ENCODE measurements at regions not wholly inside any gene's neighbourhood (a gene's known extent, or its start where the extent isn't known, plus 50 kb on each side); places are given as distances from the start of the nearest gene placed in this dataset.
A peak's percentile ranks its signal among the peaks of the same experiment; 100 is the strongest.
"Not testable (repeated sequence)": the region's sequence is repeated elsewhere in the genome, so short reads cannot be mapped to it uniquely, and the experiment has no call there.

DNA sequence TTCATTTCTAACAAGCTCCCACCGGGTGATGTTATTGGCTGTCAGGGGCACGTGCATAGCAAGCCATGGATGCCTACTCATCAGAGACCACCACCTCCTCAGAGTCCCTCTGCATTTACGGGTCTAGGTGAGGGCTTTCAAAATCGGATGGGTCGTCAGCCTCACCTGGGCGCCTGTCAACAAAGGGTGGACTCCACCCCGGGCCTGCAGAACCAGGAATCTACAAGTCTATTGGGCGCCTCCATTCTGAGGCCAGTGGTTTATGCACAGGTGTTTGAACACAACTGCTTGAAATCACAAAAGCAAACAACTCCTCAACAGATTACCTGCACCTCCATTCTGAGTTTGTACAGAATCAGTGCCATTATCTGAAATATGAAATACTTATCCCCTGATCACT, 318.9 kb downstream of the PTTG2 start:
- DNase-seq (ENCODE audit: low read depth in 2 of 2), result no peak

DNA sequence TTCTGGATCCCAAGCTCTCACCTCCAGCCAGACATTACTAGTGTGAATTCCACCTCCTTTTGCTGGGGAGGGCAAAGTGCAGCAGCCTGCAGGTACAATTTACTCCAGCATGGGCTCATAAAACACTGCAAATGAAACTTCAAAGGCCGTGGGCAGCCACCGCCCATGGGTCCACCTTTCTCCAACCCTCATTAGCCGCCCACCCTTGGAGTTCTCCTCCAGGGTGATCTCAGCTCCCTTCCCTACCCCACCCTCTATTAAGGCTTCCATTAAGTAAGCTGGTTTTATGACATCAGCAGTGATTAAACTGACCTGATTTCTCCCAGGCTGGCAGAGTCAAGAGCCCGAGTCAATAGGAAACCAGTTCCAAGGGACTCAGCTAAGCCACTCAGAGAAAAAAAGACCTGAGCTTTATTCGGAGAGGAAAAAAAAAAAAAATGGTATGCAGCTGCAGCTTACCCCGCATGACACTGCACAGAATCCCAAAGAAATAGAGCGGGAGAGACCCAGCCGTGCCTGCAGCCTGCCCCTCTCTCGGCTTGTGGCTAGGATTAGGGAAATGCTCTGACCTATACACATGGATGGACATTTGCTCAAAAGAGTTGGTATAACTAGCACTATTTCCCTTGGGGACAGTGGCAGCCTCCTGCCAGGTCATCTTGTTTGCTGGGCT, 319.6 kb downstream of the PTTG2 start:
- no peak for DNase-seq (ENCODE audit: low read depth in 2 of 2)

DNA sequence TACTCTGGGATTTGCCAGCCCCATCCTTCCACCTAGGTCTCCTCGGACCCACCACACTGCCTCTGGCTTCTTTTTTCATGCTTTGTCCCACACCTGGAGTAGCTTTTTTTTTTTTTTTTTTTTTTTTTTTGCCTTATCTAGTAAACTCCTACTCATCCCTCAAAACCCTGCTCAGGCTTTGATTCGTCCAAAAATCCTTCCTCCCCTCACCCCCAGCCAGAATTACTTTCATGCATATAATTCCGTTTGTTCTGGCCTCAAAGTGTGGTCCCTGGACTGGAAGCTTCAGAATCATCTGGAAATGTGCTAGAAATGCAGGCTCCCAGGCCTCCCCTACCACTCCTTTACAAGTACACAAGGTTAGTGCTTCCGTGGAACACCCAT, 320.1 kb downstream of the PTTG2 start:
- DNase-seq (ENCODE audit: low read depth in 2 of 2), result no peak

DNA sequence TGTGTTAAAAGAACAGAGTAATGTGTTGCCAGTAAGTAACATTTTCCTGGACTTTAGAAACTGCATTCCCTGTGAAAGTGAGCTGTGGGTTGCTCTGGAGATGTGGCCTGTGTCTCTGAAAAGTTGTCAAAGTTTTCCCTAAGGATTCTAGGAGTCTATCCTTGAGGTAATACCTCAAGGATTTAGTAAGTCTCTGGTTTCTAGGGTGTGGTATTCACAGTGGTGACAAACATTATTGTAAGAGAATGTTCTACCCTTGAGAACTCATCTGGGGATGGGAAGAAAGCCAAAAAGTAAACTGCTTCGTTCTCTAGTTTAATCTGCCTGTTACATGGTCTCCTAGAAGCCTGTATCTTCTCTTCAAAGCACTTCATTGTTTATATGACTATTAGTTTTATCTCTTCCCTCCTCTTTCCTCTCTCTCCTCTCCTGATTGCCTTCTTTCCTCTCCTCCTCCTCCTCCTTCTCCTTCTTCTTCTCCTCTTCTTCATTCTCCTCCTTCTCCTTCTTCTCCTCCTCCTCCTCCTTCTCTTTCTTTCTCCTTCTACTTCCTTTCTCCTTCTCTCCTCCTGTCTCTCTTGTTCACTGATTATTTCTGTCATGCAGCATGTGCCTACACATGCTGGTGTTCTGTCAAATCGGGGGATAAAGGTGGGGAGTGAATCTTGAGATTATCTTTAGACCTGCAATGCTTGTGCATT, 321.3 kb downstream of the PTTG2 start:
- DNase-seq (ENCODE audit: low read depth in 2 of 2), result no peak

DNA sequence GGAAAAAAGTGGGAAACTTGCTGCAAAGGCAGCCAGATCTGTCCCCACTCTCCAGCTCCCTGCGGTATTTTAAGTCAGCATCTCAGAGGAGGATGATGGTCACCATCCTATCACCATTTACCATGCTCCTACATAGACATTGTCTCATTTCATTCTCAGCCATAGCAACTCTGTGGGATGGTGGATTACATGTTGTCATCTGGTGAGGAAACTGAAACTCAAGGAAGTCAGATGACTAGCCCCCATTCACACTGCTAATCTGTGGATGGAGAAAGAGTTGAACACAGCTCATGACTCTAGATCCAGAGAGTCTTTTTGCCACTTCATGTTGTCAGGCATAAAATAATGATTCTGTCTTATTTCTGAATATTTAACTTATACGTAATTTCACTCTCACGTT, 323.5 kb downstream of the PTTG2 start:
- no peak for DNase-seq (ENCODE audit: low read depth in 2 of 2)

DNA sequence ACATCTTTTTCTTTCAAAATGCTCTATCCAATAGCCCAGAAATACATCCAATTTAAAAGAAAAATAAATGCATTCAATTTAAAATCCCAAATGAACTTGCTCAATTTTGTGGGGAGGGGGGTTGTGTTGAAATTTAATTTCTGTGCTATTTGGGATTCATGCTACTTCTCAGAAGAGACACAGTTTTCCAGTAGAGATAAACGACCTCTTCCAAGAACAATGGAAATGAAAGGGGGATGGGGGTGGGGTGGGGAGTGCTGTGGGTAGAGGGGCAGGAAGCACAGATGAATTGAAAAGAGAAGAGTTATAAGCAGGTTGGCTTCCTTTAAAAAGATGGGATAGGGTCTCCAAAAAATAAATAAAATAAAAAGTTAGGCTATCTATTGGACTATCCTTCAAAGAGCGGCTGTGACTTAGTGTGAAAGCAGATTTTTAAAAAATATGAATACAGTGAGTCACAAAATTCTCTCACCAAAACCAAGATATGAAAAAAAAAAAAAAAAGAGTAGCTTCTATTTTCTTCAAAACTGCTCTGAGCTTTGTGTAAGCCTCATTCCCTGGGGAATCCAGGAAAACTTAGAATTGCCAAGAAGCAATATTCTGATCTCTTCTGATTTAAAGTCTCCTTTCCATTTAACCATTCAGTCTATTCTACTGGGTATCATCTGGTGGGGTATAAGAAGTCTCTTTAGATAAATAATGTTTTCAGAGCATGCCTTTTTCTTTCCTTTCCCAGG, 324.3 kb downstream of the PTTG2 start:
- no peak for DNase-seq (ENCODE audit: low read depth in 2 of 2)

DNA sequence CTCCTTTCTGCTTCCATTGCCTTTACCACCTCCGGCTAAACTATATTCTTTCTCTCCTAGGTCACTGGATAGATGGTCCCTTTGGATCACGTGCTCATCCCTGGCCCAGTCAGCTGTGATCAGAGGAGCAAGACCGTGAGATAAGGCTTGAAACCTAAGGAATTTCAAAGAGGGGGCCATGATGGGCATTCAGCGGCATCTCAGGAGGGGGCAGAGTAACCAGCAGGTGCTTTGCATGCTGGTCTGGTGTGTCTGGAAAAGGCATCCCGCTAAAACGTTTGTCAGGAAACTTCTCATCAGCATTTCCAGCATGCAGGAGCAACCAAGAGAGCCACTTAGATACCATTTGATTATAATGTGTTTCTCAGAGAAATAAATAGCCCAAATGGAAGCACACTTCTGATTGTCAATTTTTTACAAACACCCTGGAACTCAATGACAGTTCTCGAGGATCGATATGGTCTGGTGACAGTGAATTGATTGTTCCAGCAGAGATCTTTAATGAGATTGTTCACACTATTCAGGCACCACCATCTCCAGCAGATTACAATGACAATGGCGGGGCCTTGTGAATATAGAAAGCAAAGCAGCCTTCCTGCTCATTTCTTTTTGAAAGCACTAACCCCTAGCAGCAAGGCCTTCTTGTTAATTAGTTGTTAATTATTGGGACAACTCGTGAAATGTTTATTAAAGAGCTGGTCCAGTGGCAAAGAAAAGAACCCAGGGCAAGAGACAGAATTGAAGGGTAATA, 327.1 kb downstream of the PTTG2 start:
- no peak for DNase-seq (ENCODE audit: low read depth in 2 of 2)

DNA sequence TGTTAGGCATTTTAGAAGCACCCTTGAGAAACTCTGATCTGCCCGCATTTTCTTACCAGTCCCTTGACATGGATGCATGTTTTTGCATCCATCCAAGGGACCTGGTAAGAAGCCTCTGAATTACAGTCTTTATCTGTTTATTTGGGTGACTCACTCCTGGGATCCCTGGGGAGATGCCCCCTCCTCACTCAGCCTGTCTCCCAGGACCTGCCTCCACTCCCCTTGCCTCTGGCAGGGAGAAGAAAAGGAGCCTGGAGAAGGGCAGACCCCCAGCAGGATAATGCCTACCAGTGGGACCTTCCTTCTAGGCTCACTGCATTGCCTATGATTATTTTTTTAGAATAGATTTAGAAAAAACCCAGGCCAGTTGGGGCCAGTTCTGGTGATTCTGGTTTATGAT, 329.4 kb downstream of the PTTG2 start:
- DNase-seq (ENCODE audit: low read depth in 2 of 2), result no peak

DNA sequence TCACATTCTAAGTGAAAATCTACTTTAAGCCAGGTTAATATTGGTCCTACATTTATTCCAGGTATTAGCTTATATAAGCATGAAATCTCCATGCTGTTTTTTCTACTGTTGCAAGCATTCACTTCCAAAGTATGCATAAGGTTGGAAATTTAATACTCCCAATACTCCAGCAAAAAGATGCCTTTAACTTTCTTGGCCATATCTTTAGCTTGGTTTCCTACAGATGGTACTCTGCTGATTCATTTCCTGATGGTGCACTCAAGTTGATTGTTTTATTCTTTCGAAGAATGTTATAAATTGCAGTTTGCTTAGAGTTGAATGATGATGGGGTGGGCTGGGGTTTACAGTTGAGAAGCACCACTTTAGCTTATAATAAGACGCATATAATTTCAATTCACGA, 330.2 kb downstream of the PTTG2 start:
- DNase-seq (ENCODE audit: low read depth in 2 of 2), result no peak

DNA sequence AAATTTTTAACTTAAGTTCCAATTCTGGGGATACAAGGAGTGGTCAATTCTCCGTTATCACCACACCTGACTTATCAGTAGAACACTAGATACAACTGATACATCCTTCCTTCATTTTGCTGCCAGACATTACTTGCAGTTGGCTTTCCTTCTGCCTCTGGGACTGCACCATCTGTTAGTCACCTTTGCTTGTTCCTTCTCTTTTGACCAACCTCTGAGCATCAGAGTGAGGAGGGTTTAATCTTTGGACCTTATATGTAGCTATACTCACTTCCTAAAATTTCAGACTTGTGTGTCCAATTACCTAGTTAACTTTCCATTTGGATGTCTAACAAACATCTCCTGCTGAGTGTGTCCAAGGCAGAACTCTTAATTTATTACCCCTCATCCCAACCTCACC, 330.7 kb downstream of the PTTG2 start:
- no peak for DNase-seq (ENCODE audit: low read depth in 2 of 2)

DNA sequence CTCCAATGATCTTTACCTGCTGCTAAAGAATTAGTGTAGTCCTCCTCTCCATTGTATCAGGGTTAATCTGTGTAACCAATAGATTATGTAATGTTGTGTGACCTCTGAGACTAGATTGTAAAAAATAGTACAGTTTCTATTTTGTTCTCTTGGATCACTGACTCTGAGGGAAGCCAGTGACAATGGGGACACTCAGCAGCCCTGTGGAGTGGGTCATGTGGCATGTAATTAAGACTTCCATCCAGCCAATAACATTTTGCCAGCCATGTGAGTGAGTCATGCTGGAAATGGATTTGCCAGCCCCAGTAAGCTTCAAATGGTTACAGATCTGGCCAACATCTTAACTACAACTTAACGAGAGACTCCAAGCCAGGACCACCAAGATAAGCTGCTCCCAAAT, 332.3 kb downstream of the PTTG2 start:
- no peak for DNase-seq (ENCODE audit: low read depth in 2 of 2)

DNA sequence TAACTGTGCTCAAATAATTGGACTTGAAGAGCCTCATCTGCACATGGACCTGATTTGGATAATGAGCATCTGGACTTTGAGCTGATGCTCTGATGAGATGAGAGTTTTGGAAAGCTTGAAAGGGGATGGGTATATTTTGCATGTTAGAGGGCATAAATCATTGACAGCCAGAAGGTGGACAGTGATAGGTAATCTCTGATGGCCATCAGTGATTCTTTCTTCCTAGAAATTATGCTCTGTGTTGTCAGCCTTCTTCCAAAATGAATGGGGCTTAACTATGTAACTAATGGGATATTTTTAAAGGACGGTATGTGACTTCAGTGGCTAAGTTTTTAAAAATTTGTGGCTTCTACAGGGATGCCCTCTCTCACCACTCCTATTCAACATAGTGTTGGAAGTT, 334.0 kb downstream of the PTTG2 start:
- DNase-seq (ENCODE audit: low read depth in 2 of 2), result no peak

DNA sequence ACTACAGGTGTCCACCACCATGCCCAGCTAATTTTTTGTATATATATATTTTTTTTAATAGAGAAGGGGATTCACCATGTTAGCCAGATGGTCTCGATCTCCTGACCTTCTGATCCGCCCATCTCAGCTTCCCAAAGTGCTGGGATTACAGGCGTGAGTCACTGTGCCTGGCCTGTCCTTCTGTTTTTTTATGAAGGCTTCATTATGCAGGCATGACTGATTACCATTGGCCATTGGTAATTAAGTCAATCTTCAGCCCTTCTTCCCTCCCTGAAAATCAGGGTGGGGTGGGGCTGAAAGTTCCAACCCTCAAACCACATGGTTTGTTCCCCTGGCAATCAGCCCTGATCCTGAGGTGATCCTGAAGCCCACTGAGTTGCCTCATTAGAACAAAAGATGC, 336.9 kb downstream of the PTTG2 start:
- DNase-seq (ENCODE audit: low read depth in 2 of 2), result no peak

DNA sequence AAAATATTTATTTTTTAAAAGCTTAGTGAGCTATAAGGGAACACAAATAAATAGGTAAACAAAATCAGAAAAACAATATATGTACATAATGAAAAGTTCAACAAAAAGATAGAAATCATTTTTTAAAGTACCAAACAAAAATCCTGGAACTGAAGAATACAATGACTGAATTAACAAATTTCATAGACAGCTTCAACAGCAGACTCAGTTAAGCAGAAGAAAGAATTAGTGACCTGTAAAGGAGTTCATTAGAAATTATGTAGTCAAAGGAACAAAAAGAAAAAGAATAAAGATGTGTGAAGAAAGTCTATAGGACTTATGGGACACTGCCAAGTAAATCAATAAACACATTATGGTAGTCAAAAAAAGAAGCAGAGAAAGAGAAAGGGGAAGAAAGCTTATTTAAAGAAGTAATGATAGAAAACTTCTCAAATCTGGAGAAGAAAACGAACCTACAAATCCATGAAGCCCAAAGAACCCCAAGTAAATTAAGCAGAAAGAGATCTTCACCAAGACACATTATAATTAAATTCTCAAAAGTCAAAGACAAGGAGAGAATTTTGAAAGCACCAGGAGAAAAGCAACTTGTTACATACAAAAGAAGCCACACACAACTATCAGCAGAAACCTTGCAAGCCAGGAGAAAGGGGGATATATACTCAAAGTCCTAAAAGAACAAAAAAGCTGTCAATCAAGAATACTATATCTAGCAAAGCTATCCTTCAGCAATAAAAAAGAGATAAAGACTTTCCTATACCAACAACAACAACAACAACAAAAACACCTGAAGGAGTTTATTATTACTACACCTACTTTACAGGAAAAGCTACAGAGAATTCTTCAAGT, 338.9 kb downstream of the PTTG2 start:
- no peak for DNase-seq (ENCODE audit: low read depth in 2 of 2)

DNA sequence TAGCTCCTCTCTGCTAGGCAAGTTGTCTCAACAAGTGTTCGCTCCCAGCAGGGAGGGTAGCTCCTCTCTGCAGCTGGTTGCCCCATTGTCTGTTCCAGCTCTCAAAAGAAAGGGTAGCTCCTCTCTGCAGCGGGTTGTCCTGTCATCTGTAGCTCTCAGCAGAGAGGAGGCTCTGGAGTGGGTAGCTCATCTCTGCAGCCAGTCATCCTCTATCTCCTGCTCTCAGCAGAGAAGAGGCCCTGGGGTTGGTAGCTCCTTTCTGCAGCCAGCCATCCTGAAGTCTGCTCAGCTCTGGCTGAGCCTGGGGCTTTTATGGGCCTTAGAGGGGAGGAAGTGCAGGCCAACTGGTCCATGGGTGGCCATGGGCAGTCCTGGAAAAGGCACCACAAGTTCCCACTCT, 342.7 kb downstream of the PTTG2 start:
- no peak for DNase-seq (ENCODE audit: low read depth in 2 of 2)

DNA sequence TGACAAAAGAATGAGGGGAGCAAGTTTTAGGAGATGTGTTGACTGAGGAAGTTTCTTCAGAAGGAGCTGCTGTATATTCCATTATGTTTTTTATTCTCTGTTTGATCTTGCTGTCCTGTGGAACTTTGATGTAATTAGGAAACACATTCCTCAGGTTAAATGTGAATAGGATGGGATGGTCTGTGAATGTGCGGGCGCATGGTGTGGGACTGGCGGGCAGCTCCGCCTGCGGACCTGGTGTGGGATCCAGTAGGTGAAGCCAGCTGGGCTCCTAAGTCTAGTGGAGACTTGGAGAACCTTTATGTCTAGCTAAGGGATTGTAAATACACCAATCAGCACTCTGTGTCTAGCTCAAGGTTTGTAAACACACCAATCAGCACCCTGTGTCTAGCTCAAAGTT, 344.3 kb downstream of the PTTG2 start:
- not testable (repeated sequence) for DNase-seq (ENCODE audit: low read depth in 2 of 2)

DNA sequence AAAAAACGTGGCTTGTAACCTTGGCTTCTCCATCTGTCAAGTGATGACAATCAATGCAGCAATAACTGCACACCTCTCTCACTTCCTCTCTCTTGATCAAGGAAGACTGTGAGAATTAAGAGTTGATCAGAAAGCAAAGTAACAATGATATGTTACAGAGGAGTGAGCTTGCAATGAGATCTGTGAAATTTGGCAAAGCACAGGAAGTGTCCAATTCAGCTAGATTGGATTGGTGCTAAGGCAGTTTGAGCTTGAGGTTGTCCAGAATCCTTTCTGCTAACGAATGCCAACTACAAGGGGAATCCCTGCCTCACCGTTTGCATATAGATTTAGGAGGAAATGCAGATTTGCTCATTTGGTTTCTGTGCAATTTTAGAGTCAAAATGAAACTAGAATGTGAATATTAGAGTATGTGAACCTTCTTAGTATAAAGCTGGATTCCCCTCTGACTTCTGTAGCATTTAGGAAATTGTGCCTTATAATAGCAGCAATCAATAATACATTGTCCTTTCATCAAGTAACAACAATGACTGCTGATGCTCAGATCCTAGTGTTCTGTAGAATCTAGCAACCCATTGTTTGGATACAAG, 346.4 kb downstream of the PTTG2 start:
- DNase-seq (ENCODE audit: low read depth in 2 of 2), result no peak

DNA sequence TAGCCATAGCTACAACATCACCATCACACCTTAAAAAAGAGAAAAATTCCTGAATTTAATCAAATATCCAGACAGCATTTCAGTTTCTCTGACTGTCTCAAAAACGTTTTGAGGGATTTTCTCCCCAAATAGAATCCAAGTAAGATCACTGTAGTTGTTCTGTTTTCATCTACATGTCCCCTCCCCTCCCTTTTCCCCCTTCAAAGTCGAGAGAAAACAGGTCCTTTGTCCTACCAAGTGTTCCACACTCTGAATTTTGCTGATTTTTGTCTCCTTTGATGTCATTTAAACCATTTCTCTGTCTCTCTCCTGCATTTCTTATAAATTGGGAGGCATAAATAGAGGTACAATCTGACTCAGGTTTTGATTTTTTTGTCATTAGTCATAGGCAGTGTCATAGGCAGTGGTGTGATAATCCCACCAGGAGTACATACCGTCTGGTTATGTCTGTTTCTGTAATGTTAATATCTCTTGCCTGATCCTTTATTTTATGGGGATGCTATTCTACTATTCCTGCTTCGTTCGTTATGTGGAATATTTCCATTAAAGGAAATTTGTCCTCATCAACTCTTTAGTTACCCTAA, 348.6 kb downstream of the PTTG2 start:
- no peak for DNase-seq (ENCODE audit: low read depth in 2 of 2)

DNA sequence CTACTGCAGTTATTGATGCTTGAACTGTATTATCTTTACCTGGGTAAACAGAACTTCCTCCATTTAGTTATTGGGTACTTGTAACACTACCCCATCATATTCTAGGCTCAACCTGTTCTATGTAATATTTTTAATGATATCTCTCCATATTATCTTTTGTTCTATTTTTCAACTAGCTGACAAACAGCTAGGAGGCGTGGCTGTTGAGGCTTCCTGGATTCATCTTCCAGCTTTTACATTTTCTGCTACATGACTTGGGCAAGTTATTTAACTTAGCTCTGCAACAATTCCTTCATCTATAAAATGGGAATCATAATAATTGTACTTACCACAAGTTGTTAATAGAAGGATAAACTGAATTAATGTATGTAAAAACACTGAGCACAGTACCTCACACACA, 349.3 kb downstream of the PTTG2 start:
- no peak for DNase-seq (ENCODE audit: low read depth in 2 of 2)

DNA sequence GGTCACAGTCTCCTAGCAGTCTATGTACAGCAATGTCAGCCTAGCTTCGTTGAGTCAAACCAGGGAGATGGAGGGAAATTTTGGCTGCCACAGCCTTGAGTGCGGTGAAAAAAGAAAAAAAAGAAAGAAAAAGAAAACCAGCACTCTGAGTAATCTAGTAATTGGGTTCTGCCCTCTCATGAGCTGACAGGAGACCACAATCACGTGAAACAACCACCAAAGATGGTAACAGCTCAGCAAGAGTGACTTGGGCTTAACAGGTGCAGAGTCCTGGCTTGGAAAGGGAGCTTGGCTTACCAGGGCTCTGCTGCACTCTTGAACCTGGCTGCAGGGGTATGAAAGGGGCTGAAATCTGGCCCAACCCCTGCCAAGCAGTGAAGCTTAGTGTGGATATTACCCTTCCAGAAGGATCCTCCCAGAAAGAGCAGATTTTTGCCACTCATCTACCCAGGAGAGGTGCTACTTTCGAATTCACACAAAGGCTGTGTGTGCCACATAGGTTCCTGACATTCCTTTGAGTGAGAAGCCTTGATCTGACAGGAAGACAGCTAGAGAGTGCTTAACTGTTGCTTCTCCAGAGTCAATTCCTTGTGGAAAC, 350.3 kb downstream of the PTTG2 start:
- DNase-seq (ENCODE audit: low read depth in 2 of 2), result peak; percentile 10 to 25

Measured in stimulated activated CD8-positive, alpha-beta memory T cell treated with anti-CD3 and anti-CD28 coated beads, Interleukin-7, amount 100 ng/mL, for 1 hour (primary cell).